Stimulated activated naive CD8-positive, alpha-beta T cell treated with anti-CD3 and anti-CD28 coated beads, Interleukin-15, Interleukin-2, amounts not matched to agents 100 ng/mL and 50 ng/mL, for 24 hours (primary cell): ENCODE measurements at regions not wholly inside any gene's neighbourhood (a gene's known extent, or its start where the extent isn't known, plus 50 kb on each side); places are given as distances from the start of the nearest gene placed in this dataset.

Source experiments
- H3K27ac Mint-ChIP-seq: one replicate; pipeline ENCODE4 v1.8.0; 2021; ENCODE audit warnings: mild to moderate bottlenecking, mixed read lengths
- H3K27me3 Mint-ChIP-seq: one replicate; pipeline ENCODE4 v1.8.0; 2021; ENCODE audit warnings: mixed read lengths
- H3K36me3 Mint-ChIP-seq: one replicate; pipeline ENCODE4 v1.8.0; 2021; ENCODE audit warnings: low read depth, mixed read lengths
- H3K4me1 Mint-ChIP-seq: one replicate; pipeline ENCODE4 v1.8.0; 2021; ENCODE audit warnings: low read depth, mixed read lengths
- H3K4me3 Mint-ChIP-seq: one replicate; pipeline ENCODE4 v1.8.0; 2021; ENCODE audit warnings: mild to moderate bottlenecking, mixed read lengths
- H3K9me3 Mint-ChIP-seq: one replicate; pipeline ENCODE4 v1.8.0; 2021; ENCODE audit warnings: mixed read lengths

DNA sequence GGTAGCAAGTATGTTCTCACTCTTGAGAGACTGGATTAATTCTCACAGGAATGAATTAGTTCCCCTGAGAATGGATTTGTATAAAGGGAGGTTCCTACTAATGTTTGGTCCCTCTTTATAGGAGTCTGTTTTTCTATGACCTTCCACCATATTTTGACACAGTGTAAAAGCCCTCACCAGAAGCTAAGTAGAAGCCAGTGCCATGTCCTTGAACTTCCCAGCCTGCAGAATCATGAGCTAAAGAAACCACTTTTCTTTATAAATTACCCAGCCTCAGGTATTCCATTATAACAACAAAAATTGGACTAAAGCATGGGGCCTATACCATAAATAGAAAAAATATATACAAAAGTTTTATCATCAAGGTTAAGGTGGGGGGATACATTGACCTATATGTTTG, 227.9 kb upstream of the DTNA start:
- no peak overlapping the region for H3K27ac Mint-ChIP-seq

DNA sequence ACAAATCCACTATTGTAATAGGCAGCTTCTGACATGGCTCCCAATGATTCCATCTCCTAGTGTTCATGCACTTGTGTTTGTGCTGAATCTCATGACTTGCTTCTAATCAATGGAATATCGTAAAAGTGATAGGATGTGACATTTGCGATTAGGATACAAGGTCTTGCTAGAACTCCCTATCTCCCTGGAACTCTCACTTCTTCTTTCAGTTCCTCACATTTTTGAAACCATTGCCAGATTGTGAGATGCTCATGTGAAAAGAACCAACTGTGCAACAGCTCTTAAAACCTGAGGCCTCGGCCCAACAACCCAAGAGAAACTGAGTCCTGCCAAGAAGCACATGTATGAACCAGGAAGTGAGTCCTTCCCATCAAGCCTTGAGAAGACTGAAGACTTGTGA, 226.9 kb upstream of the DTNA start:
- Mint-ChIP-seq H3K36me3 (no peaks in the 10 kb centered on the region), H3K4me1 (no peaks in the 10 kb centered on the region)

More for the DNA sequence above, 227.9 kb upstream of the DTNA start:
- Mint-ChIP-seq H3K36me3 (no peaks in the 10 kb centered on the region), H3K4me3 (no peak overlapping the region), H3K27me3 (no peaks in the 10 kb centered on the region), H3K4me1 (no peaks in the 10 kb centered on the region), H3K9me3 (peaks cover 4% of the 10 kb centered on the region)

DNA sequence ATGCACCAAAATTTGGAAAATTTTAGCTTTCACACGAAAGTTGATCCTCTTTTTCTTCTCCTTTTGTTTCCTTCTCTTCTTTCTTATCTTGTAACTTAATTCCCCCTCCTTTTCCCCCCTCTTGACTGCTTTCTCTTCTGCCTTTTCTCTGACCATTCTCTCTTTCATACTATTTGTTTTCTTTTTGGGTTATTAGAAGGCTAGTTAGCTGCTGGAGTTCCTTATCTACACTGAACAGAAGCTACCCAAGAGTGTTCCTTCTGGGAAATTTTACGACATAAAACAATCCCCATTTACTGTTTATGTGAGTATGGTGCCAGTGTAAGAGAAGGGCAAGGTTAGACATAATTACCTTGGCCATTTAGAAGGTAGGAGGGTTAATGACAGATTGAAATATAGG, 218.4 kb upstream of the DTNA start:
- no peaks in the 10 kb centered on the region for H3K9me3 Mint-ChIP-seq
- peaks cover 53% of the 10 kb centered on the region for H3K27me3 Mint-ChIP-seq
- peaks cover 3% of the 10 kb centered on the region for H3K4me1 Mint-ChIP-seq
- H3K4me3 Mint-ChIP-seq = no peak overlapping the region
- H3K27ac Mint-ChIP-seq = no peak overlapping the region
- no peaks in the 10 kb centered on the region for H3K36me3 Mint-ChIP-seq

More for the DNA sequence above, 226.9 kb upstream of the DTNA start:
- Mint-ChIP-seq H3K4me3 (no peak overlapping the region), H3K27me3 (no peaks in the 10 kb centered on the region), H3K27ac (no peak overlapping the region), H3K9me3 (peaks cover 4% of the 10 kb centered on the region)

DNA sequence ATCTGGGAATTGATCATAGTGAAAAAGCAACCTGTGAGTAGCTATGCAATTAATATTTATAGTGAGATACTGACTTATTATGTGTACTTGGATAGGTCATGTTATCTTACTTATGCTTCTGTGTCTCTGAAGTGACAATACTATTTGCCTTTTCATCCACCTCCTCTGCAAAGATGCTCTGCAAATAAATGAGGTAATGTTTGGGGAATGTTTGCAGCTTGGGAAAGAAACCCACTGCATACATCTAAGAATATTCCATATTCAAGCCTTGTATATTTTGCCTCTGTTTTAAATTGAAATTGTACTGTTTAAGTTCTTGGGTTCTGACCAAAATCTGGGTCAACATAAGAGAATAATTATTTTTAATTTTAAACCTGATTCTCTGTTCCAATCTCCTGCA, 217.4 kb upstream of the DTNA start:
- H3K9me3 Mint-ChIP-seq = no peaks in the 10 kb centered on the region
- H3K4me3 Mint-ChIP-seq = no peak overlapping the region
- no peak overlapping the region for H3K27ac Mint-ChIP-seq
- H3K36me3 Mint-ChIP-seq = no peaks in the 10 kb centered on the region
- peaks cover 3% of the 10 kb centered on the region for H3K4me1 Mint-ChIP-seq
- H3K27me3 Mint-ChIP-seq = peaks cover 53% of the 10 kb centered on the region

DNA sequence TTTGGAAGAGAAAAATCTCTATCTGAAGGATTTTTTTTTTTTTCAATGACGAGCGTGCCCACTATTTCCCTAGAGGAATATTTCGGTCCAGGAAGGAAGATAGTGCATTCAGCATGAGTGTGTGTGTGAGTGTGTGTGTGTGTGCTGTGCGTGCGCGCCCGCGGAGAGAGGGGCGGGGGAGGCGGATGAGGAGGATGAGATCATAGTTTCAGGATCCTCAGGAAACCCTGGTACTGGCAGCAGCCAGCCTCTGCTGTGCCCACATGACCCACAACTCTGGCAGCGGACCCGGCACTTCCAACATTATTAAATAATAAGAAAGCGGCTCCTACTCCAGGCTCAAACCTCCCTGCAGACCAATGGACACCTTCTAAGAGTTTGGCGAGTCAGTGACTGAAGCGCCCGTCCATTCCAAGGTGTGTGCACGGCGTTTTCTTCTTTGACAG, 217.0 kb upstream of the DTNA start:
- H3K27me3 Mint-ChIP-seq = peaks cover 53% of the 10 kb centered on the region
- H3K27ac Mint-ChIP-seq = no peak overlapping the region
- peaks cover 3% of the 10 kb centered on the region for H3K4me1 Mint-ChIP-seq
- H3K9me3 Mint-ChIP-seq = no peaks in the 10 kb centered on the region
- no peaks in the 10 kb centered on the region for H3K36me3 Mint-ChIP-seq
- peak overlapping the region; percentile 13 for H3K4me3 Mint-ChIP-seq

DNA sequence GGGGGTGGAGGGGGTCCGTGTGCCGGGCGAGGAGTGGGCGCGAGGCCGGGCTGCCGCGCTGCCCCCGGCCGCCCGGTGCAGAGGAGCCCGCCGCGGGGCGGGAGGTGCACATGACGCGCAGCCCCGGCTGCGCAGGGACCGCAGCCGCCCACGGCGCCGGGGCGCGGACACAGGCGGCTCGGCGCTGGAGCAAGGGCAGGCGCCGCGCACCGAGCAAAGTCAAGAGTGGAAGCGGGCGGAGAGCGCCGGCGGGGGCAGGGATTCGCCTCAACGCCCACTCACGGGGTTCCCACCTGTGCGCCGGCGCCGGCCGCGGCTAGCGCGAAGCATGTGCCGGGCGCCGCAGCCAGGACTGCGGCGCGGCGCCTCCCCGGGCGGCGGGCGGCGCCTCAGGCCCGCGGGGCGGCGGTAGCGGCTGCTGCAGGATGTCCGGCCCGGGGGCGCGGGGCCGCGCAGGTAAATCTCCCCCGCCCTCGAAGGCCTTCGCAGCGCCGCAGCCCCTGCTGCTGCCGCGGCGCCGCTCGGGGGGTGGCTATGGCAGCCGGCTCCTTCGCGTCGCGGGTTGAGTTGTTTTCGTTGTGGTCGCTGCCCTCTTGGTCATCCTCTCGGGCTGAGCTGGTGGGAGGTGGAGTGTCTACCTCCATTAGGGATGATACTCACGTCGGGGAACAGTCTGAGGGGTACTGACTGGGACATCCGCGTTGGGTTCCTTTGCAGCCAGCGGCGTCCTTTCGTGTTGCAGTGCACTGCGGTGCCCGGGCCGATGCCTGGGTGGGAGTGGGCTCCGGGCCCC, 216.3 kb upstream of the DTNA start:
- Mint-ChIP-seq H3K27me3 (peaks cover 53% of the 10 kb centered on the region), H3K4me1 (peaks cover 3% of the 10 kb centered on the region), H3K27ac (no peak overlapping the region), H3K4me3 (no peak overlapping the region), H3K9me3 (no peaks in the 10 kb centered on the region), H3K36me3 (no peaks in the 10 kb centered on the region)

DNA sequence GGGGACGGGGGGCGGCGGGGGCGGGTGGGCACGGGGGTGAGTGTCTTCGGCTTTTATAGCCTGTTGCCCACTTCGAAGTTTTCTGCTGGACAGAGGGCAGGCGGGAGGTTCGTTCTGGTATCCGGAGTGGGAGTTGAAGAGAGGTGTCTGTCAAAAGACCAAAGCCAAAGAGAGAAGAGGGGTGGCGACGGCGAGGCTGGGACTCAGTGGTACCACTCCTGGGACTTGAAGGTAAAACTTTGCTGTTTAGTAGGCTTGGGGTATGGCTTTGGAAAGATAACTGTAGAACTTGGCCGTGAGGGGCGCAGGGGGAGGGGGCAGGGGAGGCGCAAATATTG, 215.8 kb upstream of the DTNA start:
- Mint-ChIP-seq H3K27ac (no peak overlapping the region), H3K27me3 (peaks cover 53% of the 10 kb centered on the region), H3K4me1 (peaks cover 3% of the 10 kb centered on the region), H3K4me3 (no peak overlapping the region), H3K36me3 (no peaks in the 10 kb centered on the region), H3K9me3 (no peaks in the 10 kb centered on the region)

DNA sequence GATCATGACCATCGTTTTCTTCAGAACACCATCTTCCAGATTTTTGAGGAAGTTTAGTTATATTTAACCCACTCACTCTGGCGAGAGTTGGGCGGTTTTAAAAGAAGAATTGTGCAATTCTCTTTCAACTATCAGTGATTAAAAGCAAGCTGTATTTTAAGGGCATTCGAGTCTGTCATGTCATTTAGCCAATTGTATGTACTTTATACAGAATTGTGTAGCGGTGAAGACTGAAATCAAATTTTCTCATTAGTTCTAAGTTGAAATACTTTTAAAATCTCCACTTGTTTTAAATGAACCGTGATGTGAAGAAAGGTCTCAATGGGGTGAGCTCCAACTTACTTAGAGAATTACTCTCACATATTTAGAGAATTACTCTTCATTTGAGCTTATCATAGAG, 214.6 kb upstream of the DTNA start:
- H3K27ac Mint-ChIP-seq = no peak overlapping the region
- no peaks in the 10 kb centered on the region for H3K36me3 Mint-ChIP-seq
- H3K4me3 Mint-ChIP-seq = no peak overlapping the region
- H3K9me3 Mint-ChIP-seq = no peaks in the 10 kb centered on the region
- H3K4me1 Mint-ChIP-seq = peaks cover 3% of the 10 kb centered on the region
- H3K27me3 Mint-ChIP-seq = peaks cover 49% of the 10 kb centered on the region

DNA sequence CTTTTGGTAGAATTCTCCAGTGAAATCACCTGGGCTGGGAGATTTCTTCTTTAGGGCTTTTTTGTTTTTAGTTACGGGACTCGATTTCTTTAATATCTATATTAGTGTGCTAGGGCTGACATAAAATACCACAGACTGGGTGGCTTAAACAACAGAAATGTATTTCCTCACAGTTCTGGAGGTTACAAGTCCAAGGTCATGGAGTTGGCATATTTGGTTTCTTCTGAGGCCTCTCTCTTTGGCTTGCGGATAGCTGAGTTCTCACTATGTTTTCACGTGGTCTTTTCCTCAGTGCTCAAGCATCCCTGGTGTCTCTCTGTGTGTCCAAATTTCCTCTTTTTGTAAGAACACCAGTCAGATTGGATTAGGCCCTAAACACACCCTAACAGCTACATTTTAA, 208.5 kb upstream of the DTNA start:
- Mint-ChIP-seq H3K9me3 (peaks cover 5% of the 10 kb centered on the region), H3K4me3 (no peak overlapping the region), H3K27ac (no peak overlapping the region), H3K4me1 (no peaks in the 10 kb centered on the region), H3K27me3 (no peaks in the 10 kb centered on the region), H3K36me3 (no peaks in the 10 kb centered on the region)

DNA sequence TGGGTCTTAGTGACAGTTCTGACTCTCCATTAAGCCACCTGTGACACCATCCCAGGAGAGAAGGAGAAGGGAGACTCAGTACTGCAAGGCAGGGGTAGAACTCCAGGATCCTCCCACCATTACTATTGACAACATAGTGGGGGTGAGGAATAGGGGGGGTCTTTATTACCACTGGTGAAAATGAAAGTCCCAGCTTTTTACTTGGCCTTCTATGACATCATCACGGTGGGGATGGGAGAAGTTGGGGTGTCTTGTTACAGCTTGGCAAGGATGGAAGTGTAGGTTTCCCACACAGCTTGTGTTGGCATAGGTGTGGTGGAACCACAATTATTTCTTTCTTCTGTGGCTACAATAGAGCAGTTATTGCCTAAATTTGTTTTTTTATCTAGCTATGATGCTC, 203.9 kb upstream of the DTNA start:
- no peak overlapping the region for H3K4me3 Mint-ChIP-seq
- no peaks in the 10 kb centered on the region for H3K27me3 Mint-ChIP-seq
- H3K27ac Mint-ChIP-seq = no peak overlapping the region
- H3K4me1 Mint-ChIP-seq = no peaks in the 10 kb centered on the region
- H3K36me3 Mint-ChIP-seq = no peaks in the 10 kb centered on the region
- H3K9me3 Mint-ChIP-seq = peaks cover 9% of the 10 kb centered on the region

DNA sequence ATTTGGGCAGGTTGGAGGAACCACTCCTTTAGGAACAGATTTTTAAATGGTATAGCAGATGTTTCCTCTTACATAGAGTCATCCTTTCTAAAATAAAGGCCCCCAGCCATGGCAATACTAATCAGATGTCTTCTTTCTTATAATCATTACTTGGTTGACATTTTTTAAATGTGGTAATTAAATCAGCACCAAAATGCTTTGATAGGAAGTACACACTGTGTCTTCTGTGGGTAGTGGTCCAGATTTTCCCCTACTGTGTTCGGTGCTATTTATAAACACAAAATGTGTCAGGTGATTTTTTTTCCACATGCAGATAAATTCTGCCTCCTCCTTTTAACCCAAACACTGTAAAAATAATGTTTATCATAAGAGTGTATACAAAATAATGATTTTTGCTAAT, 200.9 kb upstream of the DTNA start:
- Mint-ChIP-seq H3K27me3 (no peaks in the 10 kb centered on the region), H3K27ac (no peak overlapping the region), H3K4me1 (no peaks in the 10 kb centered on the region), H3K9me3 (peaks cover 3% of the 10 kb centered on the region), H3K4me3 (no peak overlapping the region), H3K36me3 (no peaks in the 10 kb centered on the region)

DNA sequence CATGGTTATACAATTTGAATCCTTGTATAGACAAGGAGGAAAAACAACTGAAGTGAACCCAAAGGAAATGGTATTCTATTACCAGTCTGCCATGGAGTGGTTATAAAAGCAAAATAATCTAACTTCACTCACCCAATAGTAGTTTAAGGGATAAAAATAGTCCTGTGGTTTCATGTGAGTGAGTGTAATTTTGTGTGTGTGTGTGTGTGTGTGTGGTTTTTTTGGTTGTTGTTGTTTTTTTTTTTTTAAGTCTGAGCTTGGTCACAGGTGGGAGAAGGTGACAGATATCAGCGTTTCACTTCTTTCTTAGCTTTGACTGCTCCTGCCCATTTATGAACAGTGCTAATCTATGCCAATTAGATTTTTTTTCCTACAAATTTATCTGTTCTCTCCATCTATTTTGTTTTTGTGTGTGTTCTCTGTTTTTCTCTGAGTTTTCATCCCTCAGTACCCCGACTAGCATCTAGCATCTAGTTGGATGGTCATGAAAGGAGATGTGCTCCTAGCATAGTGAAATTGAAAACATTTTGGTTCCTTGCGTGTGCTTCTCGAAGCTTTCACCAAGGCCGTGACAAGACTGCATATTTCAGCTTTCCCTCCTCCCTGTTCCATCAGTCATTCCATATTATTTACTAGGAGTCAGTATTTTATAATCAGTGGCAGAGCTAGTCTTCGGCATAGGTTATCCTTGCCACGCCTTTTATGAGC, 200.1 kb upstream of the DTNA start:
- Mint-ChIP-seq H3K27me3 (no peaks in the 10 kb centered on the region), H3K27ac (no peak overlapping the region), H3K4me1 (no peaks in the 10 kb centered on the region)

DNA sequence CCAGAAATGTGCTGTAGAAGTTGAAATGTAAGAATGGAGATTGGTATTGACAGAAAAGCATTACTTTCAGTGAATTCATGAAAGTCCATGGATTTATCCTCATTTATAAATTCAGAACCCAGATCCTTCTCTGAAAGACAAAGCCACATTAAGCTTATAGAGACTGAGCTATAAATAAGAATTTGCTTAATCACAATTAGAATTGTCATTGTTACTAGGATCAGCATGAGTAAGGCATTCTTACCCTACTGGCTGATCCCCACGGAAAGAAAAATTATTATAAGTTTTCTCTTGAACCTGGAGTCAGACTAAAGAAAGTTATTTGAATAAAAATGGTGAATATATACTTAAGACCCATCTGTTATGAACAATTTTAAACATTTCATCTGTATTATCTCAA, 199.2 kb upstream of the DTNA start:
- H3K4me3 Mint-ChIP-seq = no peak overlapping the region
- peaks cover 3% of the 10 kb centered on the region for H3K9me3 Mint-ChIP-seq
- no peaks in the 10 kb centered on the region for H3K36me3 Mint-ChIP-seq
- H3K4me1 Mint-ChIP-seq = no peaks in the 10 kb centered on the region
- no peaks in the 10 kb centered on the region for H3K27me3 Mint-ChIP-seq
- H3K27ac Mint-ChIP-seq = no peak overlapping the region

More for the DNA sequence above, 200.1 kb upstream of the DTNA start:
- H3K4me3 Mint-ChIP-seq = no peak overlapping the region
- H3K9me3 Mint-ChIP-seq = peaks cover 3% of the 10 kb centered on the region
- H3K36me3 Mint-ChIP-seq = no peaks in the 10 kb centered on the region

DNA sequence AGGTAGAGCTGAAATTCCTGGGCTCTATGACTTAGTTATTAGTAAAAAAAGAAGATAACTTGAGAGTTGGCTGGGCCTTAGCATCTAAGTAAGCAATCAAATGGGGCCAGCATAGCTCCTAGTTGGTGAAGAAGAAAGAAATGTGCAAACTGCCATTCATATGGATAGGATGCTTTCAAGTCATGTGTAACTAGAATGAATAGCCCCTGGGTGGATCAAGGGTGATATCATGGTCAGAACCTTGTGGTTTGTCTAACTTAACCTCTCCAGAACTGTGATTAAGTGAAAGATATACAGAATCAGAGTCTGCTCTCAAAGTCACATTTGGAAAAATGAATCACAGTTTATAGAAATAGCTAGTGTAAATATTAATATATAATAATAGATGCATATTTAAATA, 198.7 kb upstream of the DTNA start:
- no peak overlapping the region for H3K4me3 Mint-ChIP-seq
- H3K27ac Mint-ChIP-seq = no peak overlapping the region
- H3K9me3 Mint-ChIP-seq = peaks cover 3% of the 10 kb centered on the region
- no peaks in the 10 kb centered on the region for H3K27me3 Mint-ChIP-seq
- no peaks in the 10 kb centered on the region for H3K4me1 Mint-ChIP-seq
- no peaks in the 10 kb centered on the region for H3K36me3 Mint-ChIP-seq

DNA sequence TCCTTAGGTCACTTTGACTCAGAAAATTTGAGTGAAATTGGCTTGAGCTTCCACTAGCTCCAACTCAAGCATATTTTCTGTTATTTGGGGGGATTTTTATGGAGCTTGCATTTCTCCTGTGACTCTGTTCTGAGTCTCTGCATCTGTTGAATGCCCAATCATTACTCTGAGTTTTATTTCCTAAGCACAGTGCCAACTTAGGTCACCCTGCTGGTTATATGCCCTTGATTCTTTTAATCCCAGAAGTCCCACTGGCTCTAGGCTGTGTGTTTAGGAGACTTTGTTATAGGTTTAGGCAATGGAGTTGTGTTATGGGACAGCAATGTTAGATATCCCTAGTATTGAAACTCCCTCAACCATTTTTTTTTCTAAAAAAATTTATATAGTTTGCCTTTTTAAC, 198.2 kb upstream of the DTNA start:
- H3K9me3 Mint-ChIP-seq = peaks cover 6% of the 10 kb centered on the region
- H3K4me3 Mint-ChIP-seq = no peak overlapping the region
- H3K27ac Mint-ChIP-seq = no peak overlapping the region
- no peaks in the 10 kb centered on the region for H3K4me1 Mint-ChIP-seq
- no peaks in the 10 kb centered on the region for H3K27me3 Mint-ChIP-seq
- H3K36me3 Mint-ChIP-seq = no peaks in the 10 kb centered on the region

DNA sequence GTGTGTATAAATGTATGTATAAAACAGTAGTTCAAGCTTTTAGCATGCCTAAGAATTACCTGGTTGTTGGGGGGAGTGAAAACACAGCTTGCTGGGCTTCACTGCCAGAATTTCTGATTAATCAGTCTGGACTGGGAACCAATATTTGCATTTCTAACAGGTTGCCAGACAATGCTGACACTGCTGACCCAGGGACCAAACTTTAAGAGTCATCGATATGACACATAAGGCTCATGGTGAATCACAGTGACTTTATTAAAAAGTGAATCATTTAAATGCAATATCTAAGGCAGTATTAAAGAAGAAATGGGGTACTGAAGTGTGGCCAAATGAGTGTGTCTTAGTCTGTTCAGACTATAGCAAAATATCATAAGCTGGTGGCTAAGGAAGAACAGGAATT, 195.9 kb upstream of the DTNA start:
- H3K4me3 Mint-ChIP-seq = no peak overlapping the region
- no peaks in the 10 kb centered on the region for H3K4me1 Mint-ChIP-seq
- peaks cover 14% of the 10 kb centered on the region for H3K9me3 Mint-ChIP-seq
- H3K36me3 Mint-ChIP-seq = no peaks in the 10 kb centered on the region
- H3K27ac Mint-ChIP-seq = no peak overlapping the region
- no peaks in the 10 kb centered on the region for H3K27me3 Mint-ChIP-seq
